ENCODE measurements at regions not wholly inside any gene's neighbourhood (a gene's known extent, or its start where the extent isn't known, plus 50 kb on each side); places are given as distances from the start of the nearest gene placed in this dataset.
"Not testable (repeated sequence)": the region's sequence is repeated elsewhere in the genome, so short reads cannot be mapped to it uniquely, and the experiment has no call there.

DNA sequence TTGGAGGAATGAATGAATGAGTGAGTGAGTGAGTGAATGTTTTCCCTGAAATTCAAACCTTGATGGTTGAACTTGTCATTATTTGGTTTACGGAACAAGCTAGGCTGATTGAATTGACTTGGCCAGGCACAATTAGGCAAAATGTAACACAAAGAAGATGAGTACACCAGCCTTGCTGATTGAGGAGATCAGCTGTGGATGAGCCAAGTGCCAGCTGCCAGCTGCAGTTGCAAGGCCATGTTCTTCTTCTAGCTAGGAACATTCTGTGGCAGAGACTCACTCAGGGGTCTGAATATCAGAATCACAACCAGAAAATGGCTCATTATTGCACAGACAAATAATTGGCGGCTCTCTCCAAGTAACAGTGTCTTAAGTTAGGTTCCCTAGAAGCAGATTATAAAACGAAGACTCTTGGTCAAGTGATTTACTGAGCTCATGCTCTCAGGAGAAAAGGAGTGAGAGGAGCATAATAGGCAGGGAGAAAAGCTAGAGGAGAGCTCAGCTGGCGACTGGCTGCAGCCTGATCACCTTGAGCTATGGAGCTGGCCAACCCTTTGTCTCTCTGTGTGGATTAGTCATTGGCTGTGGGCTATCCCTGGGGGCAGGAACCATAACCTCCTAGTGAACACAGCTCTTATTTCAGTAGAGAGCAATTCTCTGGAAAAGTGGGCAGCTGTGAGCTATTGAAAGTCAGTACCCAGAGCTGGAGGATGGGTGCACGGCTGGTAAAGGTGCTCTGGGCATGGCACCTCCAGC is 225.3 kb upstream of the SERP2 start:
- no peak for DNase-seq (ENCODE audit: extremely low read depth, insufficient read length)
- H3K4me3 ChIP-seq (replicated peaks; ENCODE audit: low read depth, low read length): no peak overlapping the region
- no peaks in the 10 kb centered on the region for H3K27me3 ChIP-seq (replicated peaks; ENCODE audit: control insufficient read depth, insufficient read depth, low read length)
- TF ChIP-seq, protein P1, sequence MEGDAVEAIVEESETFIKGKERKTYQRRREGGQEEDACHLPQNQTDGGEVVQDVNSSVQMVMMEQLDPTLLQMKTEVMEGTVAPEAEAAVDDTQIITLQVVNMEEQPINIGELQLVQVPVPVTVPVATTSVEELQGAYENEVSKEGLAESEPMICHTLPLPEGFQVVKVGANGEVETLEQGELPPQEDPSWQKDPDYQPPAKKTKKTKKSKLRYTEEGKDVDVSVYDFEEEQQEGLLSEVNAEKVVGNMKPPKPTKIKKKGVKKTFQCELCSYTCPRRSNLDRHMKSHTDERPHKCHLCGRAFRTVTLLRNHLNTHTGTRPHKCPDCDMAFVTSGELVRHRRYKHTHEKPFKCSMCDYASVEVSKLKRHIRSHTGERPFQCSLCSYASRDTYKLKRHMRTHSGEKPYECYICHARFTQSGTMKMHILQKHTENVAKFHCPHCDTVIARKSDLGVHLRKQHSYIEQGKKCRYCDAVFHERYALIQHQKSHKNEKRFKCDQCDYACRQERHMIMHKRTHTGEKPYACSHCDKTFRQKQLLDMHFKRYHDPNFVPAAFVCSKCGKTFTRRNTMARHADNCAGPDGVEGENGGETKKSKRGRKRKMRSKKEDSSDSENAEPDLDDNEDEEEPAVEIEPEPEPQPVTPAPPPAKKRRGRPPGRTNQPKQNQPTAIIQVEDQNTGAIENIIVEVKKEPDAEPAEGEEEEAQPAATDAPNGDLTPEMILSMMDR (IDR thresholded peaks at IDR 0.05; ENCODE audit: insufficient read depth, low read length, poor library complexity, severe bottlenecking): no peak
- no peaks in the 10 kb centered on the region for H3K36me3 ChIP-seq (ENCODE audit: control insufficient read depth, insufficient read depth, low read length)

DNA sequence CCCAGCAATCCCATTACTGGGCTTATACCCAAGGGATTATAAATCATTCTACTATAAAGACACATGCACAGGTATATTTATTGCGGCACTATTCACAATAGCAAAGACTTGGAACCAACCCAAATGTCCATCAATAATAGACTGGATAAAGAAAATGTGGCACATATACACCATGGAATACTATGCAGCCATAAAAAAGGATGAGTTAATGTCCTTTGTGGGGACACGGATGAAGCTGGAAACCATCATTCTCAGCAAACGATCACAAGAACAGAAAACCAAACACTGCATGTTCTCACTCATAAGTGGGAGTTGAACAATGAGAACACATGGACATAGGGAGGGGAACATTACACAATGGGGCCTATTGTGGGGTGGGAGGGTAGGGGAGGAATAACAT is 224.4 kb upstream of the SERP2 start:
- not testable (repeated sequence) for H3K4me3 ChIP-seq (replicated peaks; ENCODE audit: low read depth, low read length); H3K36me3 ChIP-seq (ENCODE audit: control insufficient read depth, insufficient read depth, low read length); DNase-seq (ENCODE audit: extremely low read depth, insufficient read length); H3K27me3 ChIP-seq (replicated peaks; ENCODE audit: control insufficient read depth, insufficient read depth, low read length)

DNA sequence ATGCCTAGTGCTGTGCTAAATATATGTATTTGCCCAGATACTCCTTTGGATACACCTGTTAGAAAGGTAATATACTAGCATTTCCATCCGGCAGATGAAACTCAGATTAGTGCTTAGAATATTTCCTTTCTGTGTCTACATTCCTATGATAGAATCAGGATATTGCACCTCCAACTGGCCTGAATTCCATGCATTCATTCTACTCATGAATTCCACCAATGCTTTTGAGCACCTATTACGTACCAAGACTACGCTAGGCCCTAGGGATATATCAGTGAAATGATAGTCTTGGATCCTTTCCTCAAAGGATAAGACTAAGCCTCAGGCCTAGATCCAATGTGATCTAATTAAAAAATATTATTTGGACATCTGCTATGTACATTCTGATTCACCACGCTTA is 223.8 kb upstream of the SERP2 start:
- Histone ChIP-seq H3K4me3 (replicated peaks; ENCODE audit: low read depth, low read length) (no peak overlapping the region), H3K36me3 (ENCODE audit: control insufficient read depth, insufficient read depth, low read length) (no peaks in the 10 kb centered on the region), H3K27me3 (replicated peaks; ENCODE audit: control insufficient read depth, insufficient read depth, low read length) (no peaks in the 10 kb centered on the region)
- DNase-seq (ENCODE audit: extremely low read depth, insufficient read length): no peak
- TF ChIP-seq, protein P1 (IDR thresholded peaks at IDR 0.05; ENCODE audit: insufficient read depth, low read length, poor library complexity, severe bottlenecking): no peak

DNA sequence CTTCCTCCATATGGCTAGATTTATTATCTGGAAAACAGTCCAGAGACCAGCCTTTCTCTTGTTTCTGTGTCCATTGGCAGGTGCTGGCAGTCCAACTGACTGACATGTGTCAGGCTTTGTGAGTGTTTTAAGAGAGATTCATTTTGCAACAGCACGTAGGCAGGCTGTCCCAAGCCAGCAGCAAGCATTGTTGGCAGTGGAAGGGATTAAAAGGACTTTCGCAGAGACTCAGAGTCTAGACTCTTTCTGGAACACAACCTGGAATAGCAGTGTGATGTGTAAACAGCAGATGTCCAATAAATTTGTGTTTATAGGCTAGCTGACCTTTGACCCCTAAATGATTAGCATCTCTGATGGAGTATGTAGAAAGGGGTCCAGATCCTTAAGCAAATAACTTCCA is 222.2 kb upstream of the SERP2 start:
- DNase-seq (ENCODE audit: extremely low read depth, insufficient read length): no peak
- no peak overlapping the region for H3K4me3 ChIP-seq (replicated peaks; ENCODE audit: low read depth, low read length)
- no peaks in the 10 kb centered on the region for H3K27me3 ChIP-seq (replicated peaks; ENCODE audit: control insufficient read depth, insufficient read depth, low read length)
- no peaks in the 10 kb centered on the region for H3K36me3 ChIP-seq (ENCODE audit: control insufficient read depth, insufficient read depth, low read length)
- TF ChIP-seq, protein P1 (IDR thresholded peaks at IDR 0.05; ENCODE audit: insufficient read depth, low read length, poor library complexity, severe bottlenecking): no peak

DNA sequence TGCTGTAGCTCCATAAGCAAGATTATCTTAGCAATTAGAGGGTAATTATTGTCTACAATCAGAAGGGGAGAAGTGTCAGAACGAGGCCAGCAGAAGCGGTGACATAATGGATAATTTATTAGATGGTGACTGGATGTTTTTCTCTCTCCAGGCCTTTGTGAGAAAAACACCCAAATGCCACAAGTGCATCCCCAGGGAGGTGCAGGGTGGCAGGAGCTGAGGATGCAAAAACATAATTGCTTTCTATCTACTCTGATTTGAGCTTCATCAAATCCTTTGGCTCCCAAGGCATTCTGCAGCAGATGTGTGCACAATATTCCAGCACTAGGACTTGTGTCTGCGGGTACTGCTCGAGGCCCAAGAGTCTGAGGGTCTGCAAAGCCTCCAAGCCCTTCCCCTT is 220.1 kb upstream of the SERP2 start:
- TF ChIP-seq, protein P1 (IDR thresholded peaks at IDR 0.05; ENCODE audit: insufficient read depth, low read length, poor library complexity, severe bottlenecking): no peak
- DNase-seq (ENCODE audit: extremely low read depth, insufficient read length): no peak
- H3K4me3 ChIP-seq (replicated peaks; ENCODE audit: low read depth, low read length): no peak overlapping the region
- H3K27me3 ChIP-seq (replicated peaks; ENCODE audit: control insufficient read depth, insufficient read depth, low read length): no peaks in the 10 kb centered on the region
- no peaks in the 10 kb centered on the region for H3K36me3 ChIP-seq (ENCODE audit: control insufficient read depth, insufficient read depth, low read length)

DNA sequence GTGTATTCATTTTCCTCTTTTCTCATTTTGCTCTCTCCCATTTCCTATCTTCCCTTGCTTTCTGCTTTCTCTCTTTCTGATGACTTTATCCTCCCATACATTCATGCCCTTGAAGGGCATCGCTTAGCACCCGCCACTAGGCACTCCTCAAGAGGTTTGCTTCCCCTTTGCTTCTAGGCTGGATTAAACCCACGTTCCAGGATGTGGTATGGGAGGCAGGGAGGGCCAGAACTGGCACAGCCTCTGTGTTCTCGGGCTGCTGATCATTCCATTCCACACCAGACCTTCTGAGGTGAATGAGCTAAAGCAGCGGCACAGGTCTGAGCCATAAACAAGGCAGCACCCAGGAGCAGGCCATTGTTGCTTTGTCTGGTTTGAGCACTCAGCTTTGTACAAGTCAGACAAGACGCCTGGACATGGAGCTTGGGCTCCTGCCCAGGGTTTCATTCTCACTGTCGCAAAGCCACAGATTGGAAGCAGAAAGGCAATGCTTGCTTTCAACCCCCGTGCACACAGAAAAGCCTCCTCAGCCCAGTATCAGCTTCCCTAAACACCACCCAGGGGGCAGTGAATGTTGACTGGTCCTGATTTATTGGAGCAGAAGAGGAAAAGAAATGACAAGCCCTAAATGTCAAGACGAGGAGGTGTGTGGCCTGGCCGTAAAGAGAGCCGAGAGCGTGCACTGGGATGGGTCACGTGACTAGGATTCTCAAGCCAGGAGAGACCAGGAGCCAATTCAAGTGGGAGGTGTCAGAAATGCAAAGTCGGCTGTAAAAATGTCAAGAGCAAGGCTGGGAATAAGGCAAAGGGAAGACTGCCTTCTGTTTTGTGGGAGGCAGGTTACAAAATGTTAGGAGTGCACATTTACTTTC is 218.0 kb upstream of the SERP2 start:
- Histone ChIP-seq H3K4me3 (replicated peaks; ENCODE audit: low read depth, low read length) (no peak overlapping the region), H3K36me3 (ENCODE audit: control insufficient read depth, insufficient read depth, low read length) (no peaks in the 10 kb centered on the region), H3K27me3 (replicated peaks; ENCODE audit: control insufficient read depth, insufficient read depth, low read length) (no peaks in the 10 kb centered on the region)
- TF ChIP-seq, protein P1 (IDR thresholded peaks at IDR 0.05; ENCODE audit: insufficient read depth, low read length, poor library complexity, severe bottlenecking): no peak
- no peak for DNase-seq (ENCODE audit: extremely low read depth, insufficient read length)

All from GM06990 (cell line).